ENCODE measurements at regions not wholly inside any gene's neighbourhood (a gene's known extent, or its start where the extent isn't known, plus 50 kb on each side); places are given as distances from the start of the nearest gene placed in this dataset.
A peak's percentile ranks its signal among the peaks of the same experiment; 100 is the strongest.
"Not testable (repeated sequence)": the region's sequence is repeated elsewhere in the genome, so short reads cannot be mapped to it uniquely, and the experiment has no call there.

DNA sequence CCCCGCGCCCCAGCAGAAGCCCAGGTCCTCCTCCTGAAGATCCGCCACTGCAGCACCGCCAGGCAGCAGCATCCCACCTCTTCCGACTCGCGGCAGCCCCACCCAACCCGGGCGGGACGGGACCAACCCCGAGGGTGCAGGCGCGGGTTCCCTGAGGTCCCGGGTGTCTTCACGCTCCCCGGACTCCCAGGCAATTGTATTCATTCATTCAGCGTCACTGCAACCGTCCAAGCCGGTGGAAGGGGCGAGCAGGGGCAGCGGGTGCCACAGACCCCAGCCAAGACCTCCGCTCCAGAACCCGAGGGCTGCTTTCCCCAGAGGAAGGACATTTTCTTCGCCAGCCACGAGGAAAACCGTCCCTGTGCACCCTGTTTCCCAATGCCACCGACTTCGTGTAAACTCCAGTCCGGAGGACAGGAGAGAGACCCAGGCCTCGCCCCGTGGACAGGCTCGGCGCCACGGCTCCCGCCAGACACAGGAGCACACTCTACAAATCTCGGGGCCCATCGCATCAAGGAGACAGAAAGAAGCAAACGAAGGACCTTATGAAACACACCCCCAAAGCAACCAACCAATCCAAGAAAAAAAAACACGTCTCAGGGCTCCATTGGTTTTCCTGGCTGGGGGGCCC is 1471.5 kb downstream of the FOXD4L5 start:
- not testable (repeated sequence) for DNase-seq (ENCODE audit: low read depth in 4 of 4, low spot score in 3 of 4)

DNA sequence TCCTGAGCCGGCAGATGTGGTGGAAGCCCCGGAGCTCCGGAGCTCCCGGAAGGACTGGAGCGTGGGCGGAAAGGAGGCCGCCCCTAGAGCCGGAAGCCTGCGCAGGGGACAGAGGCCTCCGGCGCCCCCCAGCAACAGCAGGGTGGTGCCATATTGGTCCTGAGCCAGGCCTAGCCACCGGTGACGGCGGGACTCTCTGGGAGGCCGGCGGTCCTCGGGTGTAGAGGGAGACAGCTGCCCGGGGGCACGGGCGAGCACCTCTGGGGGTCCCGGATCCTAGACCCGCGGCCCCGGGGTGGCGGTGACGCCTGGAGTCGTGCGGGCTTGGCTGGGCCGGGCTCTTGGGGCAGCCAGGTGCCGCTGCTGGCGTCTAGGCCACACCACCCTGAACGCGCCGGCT is 1472.2 kb downstream of the FOXD4L5 start:
- not testable (repeated sequence) for DNase-seq (ENCODE audit: low read depth in 4 of 4, low spot score in 3 of 4)

DNA sequence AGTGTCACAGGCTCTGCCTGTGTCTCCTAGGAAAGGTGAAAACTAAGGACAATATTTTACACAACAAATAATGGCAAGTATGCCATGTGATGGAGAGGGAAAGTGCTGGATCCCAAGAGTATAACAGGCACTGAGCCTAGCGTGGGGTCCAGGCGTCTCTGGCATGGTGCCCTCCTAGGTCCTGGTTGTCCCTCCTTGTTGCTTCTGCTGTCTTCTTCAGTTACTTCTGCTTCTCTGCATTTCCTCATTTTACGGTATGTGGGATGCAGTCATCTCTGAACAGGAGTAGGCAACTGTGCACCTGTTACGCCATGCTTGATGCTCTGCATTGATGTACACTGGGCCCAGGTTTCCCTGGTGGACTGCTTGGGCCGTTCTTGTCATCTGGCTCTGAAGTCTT is 1480.8 kb downstream of the FOXD4L5 start:
- DNase-seq (ENCODE audit: low read depth in 4 of 4, low spot score in 3 of 4): not testable (repeated sequence)

- DNase-seq (ENCODE audit: low read depth in 4 of 4, low spot score in 3 of 4): not testable (repeated sequence)
Observed at GRCh38 chr9:63794081-63794685, 1490.8 kb downstream of the FOXD4L5 start.

DNA sequence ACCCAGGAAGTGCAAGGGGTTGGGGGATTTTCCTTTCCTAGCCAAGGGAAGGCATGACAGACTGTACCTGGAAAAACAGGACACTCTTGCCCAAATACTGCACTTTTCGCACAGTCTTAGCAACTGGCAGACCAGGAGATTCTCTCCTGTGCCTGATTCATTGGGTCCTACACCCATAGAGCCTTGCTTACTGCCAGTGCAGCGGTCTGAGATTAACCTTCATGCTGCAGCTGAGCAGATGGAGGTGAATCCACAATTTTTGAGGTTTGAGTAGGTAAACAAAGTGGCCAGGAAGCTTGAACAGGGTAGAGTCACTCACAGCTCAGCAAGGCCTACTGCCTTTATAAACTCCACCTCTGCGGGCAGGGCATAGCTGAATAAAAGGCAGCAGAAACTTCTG is 1497.6 kb downstream of the FOXD4L5 start:
- not testable (repeated sequence) for DNase-seq (ENCODE audit: low read depth in 4 of 4, low spot score in 3 of 4)

- not testable (repeated sequence) for DNase-seq (ENCODE audit: low read depth in 4 of 4, low spot score in 3 of 4)
Observed at GRCh38 chr9:63785059-63785458, 1500.0 kb downstream of the FOXD4L5 start.

DNA sequence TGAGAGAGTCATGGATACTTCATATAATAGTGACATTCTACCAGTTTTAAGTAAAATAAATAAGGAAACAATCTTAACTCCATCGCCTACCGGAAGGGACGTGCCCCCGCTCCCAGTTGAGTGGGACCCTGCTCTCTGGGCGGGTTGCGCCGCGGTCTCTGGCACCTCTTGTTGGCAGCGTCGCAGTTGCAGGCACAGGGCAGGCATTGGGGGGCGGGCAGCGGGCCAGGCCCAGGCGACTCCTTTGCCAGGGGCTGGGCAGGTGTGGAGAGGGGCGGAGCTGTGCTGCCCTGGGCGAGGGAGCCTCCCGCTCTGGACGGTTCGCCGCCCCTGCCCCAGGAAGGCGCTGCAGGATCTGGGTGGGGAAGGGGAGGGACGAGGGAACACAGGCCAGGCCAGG is 1500.6 kb downstream of the FOXD4L5 start:
- not testable (repeated sequence) for DNase-seq (ENCODE audit: low read depth in 4 of 4, low spot score in 3 of 4)

GRCh38 chr9:63781817-63782439 is 1503.1 kb downstream of the FOXD4L5 start:
- not testable (repeated sequence) for DNase-seq (ENCODE audit: low read depth in 4 of 4, low spot score in 3 of 4)

GRCh38 chr9:63781390-63781789 is 1503.6 kb downstream of the FOXD4L5 start:
- DNase-seq (ENCODE audit: low read depth in 4 of 4, low spot score in 3 of 4): not testable (repeated sequence)

DNA sequence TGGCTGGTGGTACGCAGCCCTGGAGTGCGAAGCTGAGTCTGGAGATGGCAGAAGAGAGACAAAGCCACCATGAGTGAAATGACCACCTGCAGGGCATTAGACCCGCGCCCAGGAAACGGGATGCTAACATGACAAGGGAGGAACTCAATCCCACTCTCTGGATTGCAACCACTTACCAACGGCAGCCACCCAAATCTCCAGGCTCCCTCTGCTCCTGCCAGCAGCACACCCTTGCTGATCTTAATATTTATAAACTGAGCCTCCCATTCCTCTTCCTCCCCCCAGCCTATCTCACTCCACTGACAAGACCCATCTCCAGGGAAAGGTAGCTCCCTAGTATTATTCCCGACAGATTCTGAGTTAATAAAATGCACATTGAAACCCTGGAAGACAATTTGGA is 1508.8 kb downstream of the FOXD4L5 start:
- DNase-seq (ENCODE audit: low read depth in 4 of 4, low spot score in 3 of 4): not testable (repeated sequence)

GRCh38 chr9:63775092-63775426 is 1510.0 kb downstream of the FOXD4L5 start:
- DNase-seq (ENCODE audit: low read depth in 4 of 4, low spot score in 3 of 4): not testable (repeated sequence)

DNA sequence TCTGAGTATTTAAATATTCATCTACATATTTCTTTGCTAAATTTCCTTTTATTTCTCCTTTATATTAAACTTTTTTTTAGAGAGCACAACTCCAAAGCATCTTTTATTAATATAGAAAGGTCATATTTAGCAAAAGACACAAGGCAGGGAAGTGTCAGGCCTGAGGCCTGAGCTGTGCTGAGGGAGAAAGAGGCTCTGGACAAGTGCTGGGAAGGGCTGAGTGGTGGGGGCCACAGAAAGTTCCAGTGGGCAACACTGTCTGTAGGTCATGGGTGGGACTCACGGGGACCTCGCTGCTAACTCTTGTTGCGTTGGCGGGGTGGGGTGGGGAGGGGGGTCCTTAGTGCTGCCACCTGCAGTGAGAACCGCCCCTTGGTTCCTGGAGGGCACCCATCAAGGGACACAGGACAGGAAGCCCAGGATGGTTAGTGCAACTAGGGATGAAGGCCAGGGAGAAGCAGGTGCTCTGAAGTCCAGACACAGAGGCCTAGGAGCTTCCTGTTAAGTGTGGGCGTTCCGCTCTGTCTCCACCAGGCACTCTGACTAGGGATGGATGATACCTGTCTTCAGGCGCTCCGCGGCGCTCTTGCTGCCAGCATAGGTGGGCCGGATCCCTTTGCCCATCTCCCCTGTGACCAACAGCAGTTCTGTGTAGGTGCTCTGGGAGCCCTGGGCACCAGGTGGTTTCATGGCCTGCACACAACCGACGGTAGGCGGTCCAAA is 1510.5 kb downstream of the FOXD4L5 start:
- DNase-seq (ENCODE audit: low read depth in 4 of 4, low spot score in 3 of 4): not testable (repeated sequence)

DNA sequence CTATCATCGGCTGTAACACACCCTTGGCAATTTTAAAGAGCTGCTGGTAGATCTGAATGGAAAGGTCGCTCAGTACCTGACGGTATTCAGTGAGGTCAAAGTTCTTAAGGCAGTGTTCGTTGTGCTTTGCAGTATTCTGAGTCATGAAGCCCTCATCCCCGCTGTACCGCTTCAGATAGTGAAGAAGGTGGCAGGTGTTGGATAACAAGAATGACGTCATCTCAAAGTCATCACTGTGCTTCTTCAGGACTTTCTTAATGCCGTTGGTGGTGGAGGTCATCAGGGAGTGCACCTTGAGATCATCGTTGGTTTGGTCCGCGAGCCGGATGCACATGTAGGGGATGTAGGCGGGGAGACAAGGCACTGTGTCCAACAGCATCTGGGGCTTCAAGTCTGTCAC is 1522.8 kb downstream of the FOXD4L5 start:
- not testable (repeated sequence) for DNase-seq (ENCODE audit: low read depth in 4 of 4, low spot score in 3 of 4)

DNA sequence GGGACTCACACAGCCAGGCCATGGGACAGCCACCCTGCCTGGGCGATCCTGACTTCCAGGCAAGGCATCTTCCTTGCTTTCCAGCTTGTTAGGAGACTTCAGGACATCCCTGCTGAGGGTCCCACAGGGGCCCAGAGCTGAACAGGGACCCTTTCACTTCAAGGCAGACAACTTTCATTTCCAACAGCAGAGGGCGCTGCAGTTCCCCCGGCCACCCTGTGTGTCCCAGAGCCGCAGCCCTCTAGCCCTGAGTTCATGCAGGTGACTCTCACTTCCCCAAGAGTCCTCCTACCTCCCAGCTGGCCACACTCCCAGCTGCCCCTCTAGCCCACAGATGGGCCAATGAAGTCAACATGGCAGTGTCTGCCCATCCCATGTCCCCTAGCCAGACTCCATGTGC is 1556.0 kb downstream of the FOXD4L5 start:
- not testable (repeated sequence) for DNase-seq (ENCODE audit: low read depth in 4 of 4, low spot score in 3 of 4)

DNA sequence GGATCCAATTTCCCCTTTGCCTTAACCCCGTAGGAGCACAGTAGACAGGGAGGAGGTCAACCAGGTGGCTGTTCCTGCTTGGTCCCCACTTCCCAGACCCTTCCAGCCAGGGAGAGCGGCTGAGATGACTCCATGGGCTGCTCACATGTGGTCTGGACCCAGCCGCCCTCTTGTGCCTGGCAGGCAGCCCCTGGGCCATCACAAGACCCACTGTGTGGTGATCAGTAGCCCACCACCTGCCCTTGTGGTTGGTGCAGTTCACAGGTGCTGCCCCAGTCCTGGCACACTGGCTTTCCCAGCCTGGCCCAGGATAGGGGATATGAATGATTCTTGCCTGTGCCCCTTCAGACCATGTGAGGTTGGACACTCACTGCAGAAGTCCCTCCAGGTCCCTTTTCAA is 1556.7 kb downstream of the FOXD4L5 start:
- DNase-seq (ENCODE audit: low read depth in 4 of 4, low spot score in 3 of 4): no peak

GRCh38 chr9:63708285-63708684 is 1576.7 kb downstream of the FOXD4L5 start:
- not testable (repeated sequence) for DNase-seq (ENCODE audit: low read depth in 4 of 4, low spot score in 3 of 4)

GRCh38 chr9:63704456-63704855 is 1580.6 kb downstream of the FOXD4L5 start:
- not testable (repeated sequence) for DNase-seq (ENCODE audit: low read depth in 4 of 4, low spot score in 3 of 4)

GRCh38 chr9:63703670-63704069 is 1581.3 kb downstream of the FOXD4L5 start:
- DNase-seq (ENCODE audit: low read depth in 4 of 4, low spot score in 3 of 4): peak in 2 of 4 donors; percentile 0

GRCh38 chr9:63703138-63703665 is 1581.8 kb downstream of the FOXD4L5 start:
- DNase-seq (ENCODE audit: low read depth in 4 of 4, low spot score in 3 of 4): not testable (repeated sequence)

All from left renal pelvis (tissue), 4 donors.